ENCODE measurements at regions not wholly inside any gene's neighbourhood (a gene's known extent, or its start where the extent isn't known, plus 50 kb on each side); places are given as distances from the start of the nearest gene placed in this dataset.
A peak's percentile ranks its signal among the peaks of the same experiment; 100 is the strongest.

DNA sequence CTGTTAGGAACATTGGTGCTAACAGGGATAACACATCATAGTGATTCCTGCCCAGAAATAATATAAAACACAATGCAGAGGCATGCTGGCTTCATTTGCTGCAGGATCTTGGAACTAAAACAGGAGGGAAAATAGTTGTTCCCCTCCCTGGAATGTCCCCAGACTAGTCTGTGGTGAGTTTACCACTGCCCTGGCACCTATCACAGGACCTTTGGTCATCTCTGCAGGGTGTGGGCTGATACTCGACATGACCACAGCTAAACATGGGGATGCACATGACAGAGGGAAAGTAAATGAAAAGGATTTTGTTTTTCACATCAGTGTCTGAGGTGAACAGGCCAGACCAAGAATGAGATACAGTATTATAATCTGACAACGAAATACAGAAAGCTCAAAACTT lies 160.2 kb upstream of the DKK2 start:
- H3K27me3 ChIP-seq (replicated peaks; ENCODE audit: control insufficient read depth, insufficient read depth, low read length) = no peaks in the 10 kb centered on the region
- H3K9me3 ChIP-seq (ENCODE audit: control insufficient read depth, low read length) = no peaks in the 10 kb centered on the region
- DNase-seq (ENCODE audit: low read depth) = no peak
- H3K9ac ChIP-seq (ENCODE audit: low read length) = no peak overlapping the region
- no peak overlapping the region for H3K4me3 ChIP-seq (ENCODE audit: low read length)
- H3K4me1 ChIP-seq (ENCODE audit: control insufficient read depth, insufficient read depth, low read length) = no peaks in the 10 kb centered on the region
- no peaks in the 10 kb centered on the region for H3K36me3 ChIP-seq (ENCODE audit: control insufficient read depth, insufficient read depth, low read length, severe bottlenecking)

DNA sequence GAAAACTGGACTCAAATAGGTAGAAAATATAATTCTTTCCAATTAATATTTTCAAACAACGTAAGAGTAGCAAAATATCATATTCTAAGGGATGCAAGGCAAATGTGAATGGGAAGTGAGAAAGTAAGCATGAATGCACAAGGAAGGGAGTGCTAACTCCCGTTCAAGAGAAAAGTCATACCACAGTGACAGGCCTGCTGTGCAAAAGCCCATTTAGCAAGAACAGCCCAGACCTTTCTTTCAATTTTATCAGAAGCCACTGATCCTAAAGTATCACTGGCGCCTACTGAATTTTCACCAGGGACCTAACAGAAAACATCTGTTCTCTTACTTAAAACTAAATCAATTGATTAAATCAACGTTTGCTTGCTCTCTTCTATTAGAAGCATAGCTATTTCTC lies 157.9 kb upstream of the DKK2 start:
- Histone ChIP-seq H3K9ac (ENCODE audit: low read length) (no peak overlapping the region), H3K27me3 (replicated peaks; ENCODE audit: control insufficient read depth, insufficient read depth, low read length) (no peaks in the 10 kb centered on the region), H3K4me1 (ENCODE audit: control insufficient read depth, insufficient read depth, low read length) (no peaks in the 10 kb centered on the region), H3K9me3 (ENCODE audit: control insufficient read depth, low read length) (no peaks in the 10 kb centered on the region), H3K4me3 (ENCODE audit: low read length) (no peak overlapping the region), H3K36me3 (ENCODE audit: control insufficient read depth, insufficient read depth, low read length, severe bottlenecking) (no peaks in the 10 kb centered on the region)
- no peak for DNase-seq (ENCODE audit: low read depth)

DNA sequence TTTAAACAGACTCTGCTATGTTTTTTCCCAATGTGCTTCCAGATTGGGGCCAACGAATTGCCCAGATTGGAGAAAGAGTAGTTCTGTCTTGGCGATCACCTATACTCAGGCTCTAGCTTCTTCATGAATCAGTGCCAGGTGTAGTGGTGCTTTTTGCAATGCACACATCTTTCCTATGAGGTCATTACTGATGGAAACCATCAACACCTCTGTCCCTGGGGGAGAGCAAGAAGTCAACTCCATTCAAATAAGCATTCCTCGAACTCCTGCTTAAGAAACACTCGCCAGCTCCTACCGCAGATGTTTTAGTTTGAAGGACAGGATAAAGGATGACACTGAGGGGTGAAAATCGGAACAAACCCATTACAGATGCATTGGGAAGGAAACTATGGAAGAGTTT lies 156.5 kb upstream of the DKK2 start:
- Histone ChIP-seq H3K9me3 (ENCODE audit: control insufficient read depth, low read length) (no peaks in the 10 kb centered on the region), H3K36me3 (ENCODE audit: control insufficient read depth, insufficient read depth, low read length, severe bottlenecking) (no peaks in the 10 kb centered on the region), H3K4me3 (ENCODE audit: low read length) (no peak overlapping the region), H3K27me3 (replicated peaks; ENCODE audit: control insufficient read depth, insufficient read depth, low read length) (no peaks in the 10 kb centered on the region), H3K9ac (ENCODE audit: low read length) (no peak overlapping the region), H3K4me1 (ENCODE audit: control insufficient read depth, insufficient read depth, low read length) (no peaks in the 10 kb centered on the region)
- no peak for DNase-seq (ENCODE audit: low read depth)

DNA sequence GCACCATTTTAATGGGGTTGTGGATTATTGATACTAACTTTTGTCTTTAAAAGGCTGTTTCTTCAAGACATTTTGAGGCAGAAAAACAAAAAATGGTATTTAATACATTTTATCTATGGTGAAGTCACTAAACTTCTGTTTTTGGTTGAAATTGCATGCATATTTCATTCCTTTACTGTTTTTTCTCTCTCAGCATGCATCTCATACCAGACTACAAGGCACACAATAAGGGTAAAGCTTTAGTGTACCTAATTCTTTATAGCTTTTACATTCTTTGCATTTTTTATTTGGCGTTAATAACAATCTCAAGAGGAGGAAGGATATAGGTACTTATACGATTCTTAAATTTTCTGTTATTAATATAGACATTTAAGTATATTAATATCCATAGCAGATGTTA lies 151.0 kb upstream of the DKK2 start:
- no peaks in the 10 kb centered on the region for H3K36me3 ChIP-seq (ENCODE audit: control insufficient read depth, insufficient read depth, low read length, severe bottlenecking)
- H3K9ac ChIP-seq (ENCODE audit: low read length) = no peak overlapping the region
- no peaks in the 10 kb centered on the region for H3K4me1 ChIP-seq (ENCODE audit: control insufficient read depth, insufficient read depth, low read length)
- H3K27me3 ChIP-seq (replicated peaks; ENCODE audit: control insufficient read depth, insufficient read depth, low read length) = no peaks in the 10 kb centered on the region
- no peaks in the 10 kb centered on the region for H3K9me3 ChIP-seq (ENCODE audit: control insufficient read depth, low read length)
- peak; percentile 43 for DNase-seq (ENCODE audit: low read depth)
- no peak overlapping the region for H3K4me3 ChIP-seq (ENCODE audit: low read length)

DNA sequence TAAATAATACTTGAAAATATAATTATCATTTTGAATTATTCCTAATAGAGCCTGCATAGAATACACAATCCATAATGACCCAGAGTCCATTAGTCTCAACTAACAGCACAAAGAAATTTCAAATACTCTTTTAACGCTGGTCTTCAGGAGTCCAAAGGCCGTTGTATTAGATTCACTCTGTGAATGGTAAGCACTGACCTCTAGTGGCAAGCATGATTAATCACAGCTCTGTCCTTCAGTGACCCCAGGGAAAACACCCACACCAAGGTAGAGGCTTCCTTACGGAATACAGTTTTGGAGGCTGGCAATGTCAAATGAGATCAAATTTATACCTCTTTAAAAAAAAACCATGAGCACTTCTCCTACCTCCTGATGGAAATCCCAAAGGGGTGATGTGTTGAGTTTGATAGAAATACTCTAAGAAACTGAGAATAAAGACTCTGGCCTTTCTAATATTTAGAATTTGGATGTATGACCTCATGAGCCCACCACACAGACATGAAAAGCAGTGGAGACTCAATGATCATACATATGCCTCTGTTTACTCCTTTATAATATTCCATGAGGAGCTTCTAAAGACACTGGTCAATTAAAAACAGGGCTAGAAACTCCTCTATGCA lies 147.2 kb upstream of the DKK2 start:
- peak; percentile 91 for DNase-seq (ENCODE audit: low read depth)
- Histone ChIP-seq H3K27me3 (replicated peaks; ENCODE audit: control insufficient read depth, insufficient read depth, low read length) (no peaks in the 10 kb centered on the region), H3K9me3 (ENCODE audit: control insufficient read depth, low read length) (no peaks in the 10 kb centered on the region), H3K4me1 (ENCODE audit: control insufficient read depth, insufficient read depth, low read length) (no peaks in the 10 kb centered on the region), H3K9ac (ENCODE audit: low read length) (no peak overlapping the region), H3K4me3 (ENCODE audit: low read length) (no peak overlapping the region), H3K36me3 (ENCODE audit: control insufficient read depth, insufficient read depth, low read length, severe bottlenecking) (no peaks in the 10 kb centered on the region)

DNA sequence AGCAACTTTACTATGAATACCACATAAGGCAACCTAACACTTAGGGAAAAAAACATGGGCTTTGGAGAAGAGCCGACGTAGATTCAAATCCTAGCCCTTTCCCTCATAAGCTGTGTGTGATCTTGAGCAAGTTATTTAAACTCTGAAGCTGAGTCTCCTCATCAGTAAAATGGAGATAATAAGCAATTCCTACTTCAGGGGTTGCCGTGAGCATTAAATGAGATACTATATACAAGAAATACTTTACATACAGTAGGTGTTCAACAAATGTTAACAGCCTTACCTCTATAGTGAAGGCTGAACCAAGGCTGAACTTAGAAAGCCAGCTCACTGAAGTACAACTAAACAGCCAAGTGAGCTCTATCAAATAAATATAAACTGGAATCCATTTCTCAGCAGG lies 146.2 kb upstream of the DKK2 start:
- Histone ChIP-seq H3K9me3 (ENCODE audit: control insufficient read depth, low read length) (no peaks in the 10 kb centered on the region), H3K4me3 (ENCODE audit: low read length) (no peak overlapping the region), H3K36me3 (ENCODE audit: control insufficient read depth, insufficient read depth, low read length, severe bottlenecking) (no peaks in the 10 kb centered on the region), H3K4me1 (ENCODE audit: control insufficient read depth, insufficient read depth, low read length) (no peaks in the 10 kb centered on the region), H3K9ac (ENCODE audit: low read length) (no peak overlapping the region), H3K27me3 (replicated peaks; ENCODE audit: control insufficient read depth, insufficient read depth, low read length) (no peaks in the 10 kb centered on the region)
- no peak for DNase-seq (ENCODE audit: low read depth)

DNA sequence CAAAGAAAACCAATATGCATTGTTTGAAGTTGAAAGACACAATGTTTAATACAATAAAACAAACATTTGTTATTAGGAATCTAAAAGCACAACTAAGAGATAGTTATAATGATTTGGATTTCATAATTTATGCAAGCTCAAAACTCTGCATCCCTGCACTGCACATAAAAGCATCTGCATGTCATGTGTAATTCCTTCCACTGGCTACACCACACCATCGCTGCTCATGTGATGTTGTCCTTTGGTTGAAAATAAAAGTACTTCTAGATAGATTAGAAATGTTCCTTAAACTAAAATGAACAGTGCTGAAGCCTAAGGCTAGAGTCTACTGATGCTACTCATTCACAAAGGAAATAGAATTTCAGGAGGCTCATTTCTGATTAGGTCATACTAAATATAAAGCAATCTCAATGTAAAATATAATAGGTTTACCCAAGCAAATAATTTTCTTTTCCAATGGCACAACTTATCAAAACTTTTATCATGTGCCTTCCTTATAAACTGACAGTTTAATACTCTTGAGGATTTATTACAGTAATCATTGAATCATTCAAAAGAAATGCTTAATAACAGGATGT lies 130.8 kb upstream of the DKK2 start:
- DNase-seq (ENCODE audit: low read depth) = no peak
- peaks cover 11% of the 10 kb centered on the region for H3K9me3 ChIP-seq (ENCODE audit: control insufficient read depth, low read length)
- no peaks in the 10 kb centered on the region for H3K4me1 ChIP-seq (ENCODE audit: control insufficient read depth, insufficient read depth, low read length)
- H3K9ac ChIP-seq (ENCODE audit: low read length) = no peak overlapping the region
- no peaks in the 10 kb centered on the region for H3K27me3 ChIP-seq (replicated peaks; ENCODE audit: control insufficient read depth, insufficient read depth, low read length)
- no peak overlapping the region for H3K4me3 ChIP-seq (ENCODE audit: low read length)
- H3K36me3 ChIP-seq (ENCODE audit: control insufficient read depth, insufficient read depth, low read length, severe bottlenecking) = no peaks in the 10 kb centered on the region

DNA sequence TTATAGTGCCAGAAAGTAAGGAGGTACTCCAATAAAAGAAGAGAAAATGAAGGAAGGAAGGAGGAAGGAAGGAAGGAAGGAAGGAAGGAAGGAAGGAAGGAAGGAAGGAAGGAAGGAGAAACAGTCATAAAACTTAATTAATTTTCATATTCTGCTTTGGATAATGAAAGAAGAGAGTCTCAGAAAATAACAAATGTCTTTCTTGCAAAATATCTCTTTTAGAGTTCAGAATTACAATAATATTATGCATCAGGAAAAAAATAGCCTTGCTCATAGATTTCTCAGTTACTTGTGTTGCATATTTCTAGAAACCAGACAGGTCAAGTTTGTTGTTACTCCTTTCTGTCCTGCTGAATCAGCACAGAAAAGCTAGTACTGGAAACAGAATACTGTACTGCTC lies 130.1 kb upstream of the DKK2 start:
- no peak for DNase-seq (ENCODE audit: low read depth)
- no peaks in the 10 kb centered on the region for H3K4me1 ChIP-seq (ENCODE audit: control insufficient read depth, insufficient read depth, low read length)
- no peaks in the 10 kb centered on the region for H3K27me3 ChIP-seq (replicated peaks; ENCODE audit: control insufficient read depth, insufficient read depth, low read length)
- H3K36me3 ChIP-seq (ENCODE audit: control insufficient read depth, insufficient read depth, low read length, severe bottlenecking) = no peaks in the 10 kb centered on the region
- H3K4me3 ChIP-seq (ENCODE audit: low read length) = no peak overlapping the region
- H3K9me3 ChIP-seq (ENCODE audit: control insufficient read depth, low read length) = peaks cover 11% of the 10 kb centered on the region
- no peak overlapping the region for H3K9ac ChIP-seq (ENCODE audit: low read length)

DNA sequence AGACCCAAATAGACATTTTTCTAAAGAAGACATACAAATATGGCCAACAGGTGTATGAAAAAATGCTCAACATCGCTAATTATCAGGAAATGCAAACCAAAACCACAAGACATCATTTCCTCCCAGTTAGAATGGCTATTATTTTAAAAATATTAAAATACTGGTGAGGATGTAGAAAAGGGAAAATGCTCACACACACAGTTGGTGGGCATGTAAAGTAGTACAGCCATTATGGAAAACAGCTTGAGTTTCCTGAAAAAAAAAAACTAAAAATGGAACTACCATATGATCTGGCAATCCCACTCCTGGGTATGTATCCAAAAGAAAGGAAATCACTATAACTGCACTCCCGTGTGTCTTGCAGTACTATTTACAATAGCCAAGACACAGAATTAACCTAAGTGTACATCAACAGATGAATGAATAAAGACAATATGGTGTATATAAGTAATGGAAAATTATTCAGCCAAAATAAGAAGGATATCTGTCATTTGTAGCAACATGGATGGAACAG lies 128.9 kb upstream of the DKK2 start:
- Histone ChIP-seq H3K4me1 (ENCODE audit: control insufficient read depth, insufficient read depth, low read length) (no peaks in the 10 kb centered on the region), H3K36me3 (ENCODE audit: control insufficient read depth, insufficient read depth, low read length, severe bottlenecking) (no peaks in the 10 kb centered on the region), H3K9ac (ENCODE audit: low read length) (no peak overlapping the region), H3K27me3 (replicated peaks; ENCODE audit: control insufficient read depth, insufficient read depth, low read length) (no peaks in the 10 kb centered on the region), H3K4me3 (ENCODE audit: low read length) (no peak overlapping the region), H3K9me3 (ENCODE audit: control insufficient read depth, low read length) (peaks cover 11% of the 10 kb centered on the region)
- no peak for DNase-seq (ENCODE audit: low read depth)

DNA sequence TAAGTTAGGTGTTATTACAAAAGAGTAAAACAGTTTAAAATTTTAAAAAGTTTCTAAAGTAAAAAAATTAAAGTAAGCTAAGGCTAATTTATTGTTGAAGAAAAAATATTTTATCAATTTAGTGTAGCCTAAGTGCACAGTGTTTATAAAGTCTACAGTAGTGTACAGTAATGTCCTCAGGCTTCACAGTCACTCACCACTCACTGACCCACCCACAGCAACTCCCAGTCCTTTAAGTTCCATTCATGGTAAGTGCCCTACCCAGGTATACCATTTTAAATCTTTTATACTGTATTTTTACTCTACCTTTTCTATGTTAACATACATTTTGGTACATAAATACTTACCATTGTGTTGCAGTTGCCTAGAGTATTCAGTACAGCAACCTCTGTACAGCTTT lies 120.3 kb upstream of the DKK2 start:
- no peaks in the 10 kb centered on the region for H3K9me3 ChIP-seq (ENCODE audit: control insufficient read depth, low read length)
- no peaks in the 10 kb centered on the region for H3K36me3 ChIP-seq (ENCODE audit: control insufficient read depth, insufficient read depth, low read length, severe bottlenecking)
- H3K9ac ChIP-seq (ENCODE audit: low read length) = no peak overlapping the region
- H3K4me1 ChIP-seq (ENCODE audit: control insufficient read depth, insufficient read depth, low read length) = peaks cover 4% of the 10 kb centered on the region
- no peaks in the 10 kb centered on the region for H3K27me3 ChIP-seq (replicated peaks; ENCODE audit: control insufficient read depth, insufficient read depth, low read length)
- DNase-seq (ENCODE audit: low read depth) = no peak
- no peak overlapping the region for H3K4me3 ChIP-seq (ENCODE audit: low read length)

DNA sequence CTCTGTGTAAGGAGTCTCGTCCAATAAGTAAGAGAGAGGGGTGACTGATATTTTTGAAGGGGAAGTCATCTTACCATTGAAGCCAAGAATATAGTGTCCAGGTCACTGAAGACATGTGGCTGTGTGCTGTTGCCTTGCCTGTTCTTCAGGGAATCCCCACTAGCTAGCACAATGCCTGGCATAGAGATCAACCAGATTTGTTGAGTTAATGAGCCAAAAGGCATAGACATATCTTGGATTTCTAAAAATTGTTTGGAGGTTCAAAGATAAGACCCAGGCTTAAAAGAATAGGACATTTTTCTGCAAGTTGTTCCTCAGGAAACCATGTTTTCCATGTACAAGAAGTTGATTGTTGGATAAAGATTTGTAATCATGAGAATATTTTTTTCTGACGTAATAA lies 119.3 kb upstream of the DKK2 start:
- Histone ChIP-seq H3K27me3 (replicated peaks; ENCODE audit: control insufficient read depth, insufficient read depth, low read length) (no peaks in the 10 kb centered on the region), H3K4me3 (ENCODE audit: low read length) (no peak overlapping the region), H3K9me3 (ENCODE audit: control insufficient read depth, low read length) (no peaks in the 10 kb centered on the region), H3K4me1 (ENCODE audit: control insufficient read depth, insufficient read depth, low read length) (peaks cover 4% of the 10 kb centered on the region), H3K9ac (ENCODE audit: low read length) (no peak overlapping the region), H3K36me3 (ENCODE audit: control insufficient read depth, insufficient read depth, low read length, severe bottlenecking) (no peaks in the 10 kb centered on the region)
- no peak for DNase-seq (ENCODE audit: low read depth)

DNA sequence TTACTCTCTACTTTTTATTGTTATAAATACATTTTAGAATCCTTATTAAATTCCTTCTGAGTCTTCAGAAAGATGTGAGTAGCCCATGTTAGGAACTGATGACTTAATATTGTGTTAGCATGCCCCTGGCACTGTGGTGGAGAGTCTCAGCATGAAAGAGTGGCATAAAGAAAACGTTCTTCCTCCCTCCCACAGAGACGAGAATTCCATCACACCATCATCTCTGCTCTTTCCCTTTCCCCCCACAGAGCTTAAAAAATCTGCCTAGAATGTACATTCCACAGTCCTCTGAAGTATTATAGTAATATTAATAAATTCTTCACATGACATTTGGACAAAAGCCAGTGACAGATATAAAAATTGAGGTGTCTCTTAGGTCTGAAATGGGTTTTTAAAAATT lies 117.8 kb upstream of the DKK2 start:
- no peaks in the 10 kb centered on the region for H3K9me3 ChIP-seq (ENCODE audit: control insufficient read depth, low read length)
- peaks cover 4% of the 10 kb centered on the region for H3K4me1 ChIP-seq (ENCODE audit: control insufficient read depth, insufficient read depth, low read length)
- DNase-seq (ENCODE audit: low read depth) = no peak
- no peaks in the 10 kb centered on the region for H3K27me3 ChIP-seq (replicated peaks; ENCODE audit: control insufficient read depth, insufficient read depth, low read length)
- H3K4me3 ChIP-seq (ENCODE audit: low read length) = no peak overlapping the region
- H3K9ac ChIP-seq (ENCODE audit: low read length) = no peak overlapping the region
- no peaks in the 10 kb centered on the region for H3K36me3 ChIP-seq (ENCODE audit: control insufficient read depth, insufficient read depth, low read length, severe bottlenecking)
